Stimulated activated naive B cell treated with anti-CD40 and anti-IgM and Interleukin-4, amounts not matched to agents 10 μg/mL and 1 μg/mL and 100 μg/mL, for 72 hours (primary cell): ENCODE measurements at regions not wholly inside any gene's neighbourhood (a gene's known extent, or its start where the extent isn't known, plus 50 kb on each side); places are given as distances from the start of the nearest gene placed in this dataset.

ENCODE experiments used
- ATAC-seq, 2 donors: fragments of 150-1000 bp; cut with Tn5 transposase; replicated peaks; 2 replicates each; pipeline ENCODE4 v1.10.0; 2021; ENCODE audit warnings: moderate library complexity in 1 of 2
- DNase-seq: peaks from one replicate; pipeline ENCODE4 v3.0.0; 2021
- H3K27ac Mint-ChIP-seq: one replicate; pipeline ENCODE4 v1.8.0; 2022; ENCODE audit warnings: mild to moderate bottlenecking, mixed read lengths
- H3K27me3 Mint-ChIP-seq, 2 donors: one replicate each; pipeline ENCODE4 v1.8.0; 2022; ENCODE audit warnings: mixed read lengths in 2 of 2
- H3K36me3 Mint-ChIP-seq, 2 donors: one replicate each; pipeline ENCODE4 v1.8.0; 2022; ENCODE audit warnings: mixed read lengths in 2 of 2, mild to moderate bottlenecking in 1 of 2
- H3K4me1 Mint-ChIP-seq, 2 donors: one replicate each; pipeline ENCODE4 v1.8.0; 2022; ENCODE audit warnings: mixed read lengths in 2 of 2, mild to moderate bottlenecking in 1 of 2
- H3K4me3 Mint-ChIP-seq, 2 donors: one replicate each; pipeline ENCODE4 v1.8.0; 2022; ENCODE audit warnings: mild to moderate bottlenecking in 2 of 2, mixed read lengths in 2 of 2, moderate library complexity in 1 of 2
- H3K9me3 Mint-ChIP-seq, 2 donors: one replicate each; pipeline ENCODE4 v1.8.0; 2022; ENCODE audit warnings: mixed read lengths in 2 of 2, mild to moderate bottlenecking in 1 of 2

GRCh38 chr1:219374046-219374566 lies 200.4 kb downstream of the LYPLAL1 start:
- H3K27ac Mint-ChIP-seq = no peak overlapping the region
- H3K9me3 Mint-ChIP-seq = no peaks in the 10 kb centered on the region
- DNase-seq (no peak), ATAC-seq (no peak)
- H3K4me3 Mint-ChIP-seq = no peak overlapping the region
- H3K36me3 Mint-ChIP-seq = no peaks in the 10 kb centered on the region
- H3K27me3 Mint-ChIP-seq = no peaks in the 10 kb centered on the region
- H3K4me1 Mint-ChIP-seq = no peaks in the 10 kb centered on the region

- Mint-ChIP-seq H3K4me3 (no peak overlapping the region), H3K27ac (no peak overlapping the region), H3K27me3 (no peaks in the 10 kb centered on the region), H3K36me3 (no peaks in the 10 kb centered on the region), H3K4me1 (no peaks in the 10 kb centered on the region), H3K9me3 (no peaks in the 10 kb centered on the region)
- ATAC-seq (no peak), DNase-seq (no peak)
Measured at GRCh38 chr1:219373616-219373935, 199.9 kb downstream of the LYPLAL1 start.

- Mint-ChIP-seq H3K27me3 (no peaks in the 10 kb centered on the region), H3K4me3 (no peak overlapping the region), H3K4me1 (no peaks in the 10 kb centered on the region), H3K9me3 (no peaks in the 10 kb centered on the region), H3K27ac (no peak overlapping the region), H3K36me3 (no peaks in the 10 kb centered on the region)
- DNase-seq (no peak), ATAC-seq (no peak)
Measured at GRCh38 chr1:219372916-219373615, 199.4 kb downstream of the LYPLAL1 start.

GRCh38 chr1:219371471-219371870 lies 197.8 kb downstream of the LYPLAL1 start:
- ATAC-seq (no peak), DNase-seq (no peak)
- Mint-ChIP-seq H3K36me3 (no peaks in the 10 kb centered on the region), H3K27ac (no peak overlapping the region), H3K9me3 (no peaks in the 10 kb centered on the region), H3K4me3 (no peak overlapping the region), H3K27me3 (no peaks in the 10 kb centered on the region), H3K4me1 (no peaks in the 10 kb centered on the region)

GRCh38 chr1:219367496-219367895 lies 193.8 kb downstream of the LYPLAL1 start:
- no peak for DNase-seq
- no peaks in the 10 kb centered on the region for H3K36me3 Mint-ChIP-seq
- H3K4me3 Mint-ChIP-seq = no peak overlapping the region
- no peaks in the 10 kb centered on the region for H3K9me3 Mint-ChIP-seq
- H3K4me1 Mint-ChIP-seq = no peaks in the 10 kb centered on the region
- H3K27ac Mint-ChIP-seq = no peak overlapping the region
- H3K27me3 Mint-ChIP-seq = no peaks in the 10 kb centered on the region
- ATAC-seq = no peak

GRCh38 chr1:219365451-219365850 lies 191.8 kb downstream of the LYPLAL1 start:
- DNase-seq (no peak), ATAC-seq (no peak)
- Mint-ChIP-seq H3K9me3 (no peaks in the 10 kb centered on the region), H3K27me3 (no peaks in the 10 kb centered on the region), H3K36me3 (no peaks in the 10 kb centered on the region), H3K4me3 (no peak overlapping the region), H3K4me1 (no peaks in the 10 kb centered on the region), H3K27ac (no peak overlapping the region)

GRCh38 chr1:219362702-219363101 lies 189.0 kb downstream of the LYPLAL1 start:
- Mint-ChIP-seq H3K36me3 (no peaks in the 10 kb centered on the region), H3K4me1 (no peaks in the 10 kb centered on the region), H3K9me3 (peaks cover 0 to 4% of the 10 kb centered on the region in 2 donors), H3K27ac (no peak overlapping the region), H3K27me3 (no peaks in the 10 kb centered on the region), H3K4me3 (no peak overlapping the region)
- no peak for ATAC-seq
- DNase-seq = no peak

- ATAC-seq = no peak
- no peaks in the 10 kb centered on the region for H3K27me3 Mint-ChIP-seq
- H3K27ac Mint-ChIP-seq = no peak overlapping the region
- no peaks in the 10 kb centered on the region for H3K4me1 Mint-ChIP-seq
- no peak for DNase-seq
- no peak overlapping the region for H3K4me3 Mint-ChIP-seq
- H3K36me3 Mint-ChIP-seq = no peaks in the 10 kb centered on the region
- peaks cover 4 to 5% of the 10 kb centered on the region in 2 donors for H3K9me3 Mint-ChIP-seq
Measured at GRCh38 chr1:219359126-219359525, 185.4 kb downstream of the LYPLAL1 start.

- H3K27ac Mint-ChIP-seq = no peak overlapping the region
- no peaks in the 10 kb centered on the region for H3K36me3 Mint-ChIP-seq
- H3K9me3 Mint-ChIP-seq = peaks cover 4 to 5% of the 10 kb centered on the region in 2 donors
- H3K27me3 Mint-ChIP-seq = no peaks in the 10 kb centered on the region
- no peak overlapping the region for H3K4me3 Mint-ChIP-seq
- no peak for DNase-seq
- ATAC-seq = no peak
- H3K4me1 Mint-ChIP-seq = no peaks in the 10 kb centered on the region
Measured at GRCh38 chr1:219358080-219358479, 184.4 kb downstream of the LYPLAL1 start.

GRCh38 chr1:219354962-219355361 lies 181.3 kb downstream of the LYPLAL1 start:
- DNase-seq = no peak
- H3K27me3 Mint-ChIP-seq = no peaks in the 10 kb centered on the region
- peaks cover 4 to 5% of the 10 kb centered on the region in 2 donors for H3K9me3 Mint-ChIP-seq
- no peak overlapping the region for H3K27ac Mint-ChIP-seq
- no peaks in the 10 kb centered on the region for H3K4me1 Mint-ChIP-seq
- no peak for ATAC-seq
- H3K4me3 Mint-ChIP-seq = no peak overlapping the region
- no peaks in the 10 kb centered on the region for H3K36me3 Mint-ChIP-seq

- Mint-ChIP-seq H3K4me3 (no peak overlapping the region), H3K4me1 (no peaks in the 10 kb centered on the region), H3K27me3 (no peaks in the 10 kb centered on the region), H3K36me3 (no peaks in the 10 kb centered on the region), H3K9me3 (peaks cover 2 to 4% of the 10 kb centered on the region in 2 donors), H3K27ac (no peak overlapping the region)
- DNase-seq (no peak), ATAC-seq (no peak)
Measured at GRCh38 chr1:219352961-219353651, 179.4 kb downstream of the LYPLAL1 start.

GRCh38 chr1:219350172-219350931 lies 176.7 kb downstream of the LYPLAL1 start:
- Mint-ChIP-seq H3K9me3 (peaks cover 16 to 19% of the 10 kb centered on the region in 2 donors), H3K4me1 (no peaks in the 10 kb centered on the region), H3K4me3 (no peak overlapping the region), H3K27ac (no peak overlapping the region), H3K27me3 (no peaks in the 10 kb centered on the region), H3K36me3 (peaks cover 9 to 12% of the 10 kb centered on the region in 2 donors)
- DNase-seq (no peak), ATAC-seq (no peak)

GRCh38 chr1:219347921-219348391 lies 174.3 kb downstream of the LYPLAL1 start:
- Mint-ChIP-seq H3K27me3 (no peaks in the 10 kb centered on the region), H3K36me3 (peaks cover 9 to 13% of the 10 kb centered on the region in 2 donors), H3K4me1 (no peaks in the 10 kb centered on the region), H3K9me3 (peaks cover 24 to 27% of the 10 kb centered on the region in 2 donors), H3K4me3 (no peak overlapping the region), H3K27ac (no peak overlapping the region)
- DNase-seq = no peak
- no peak for ATAC-seq

GRCh38 chr1:219347376-219347775 lies 173.7 kb downstream of the LYPLAL1 start:
- Mint-ChIP-seq H3K9me3 (peaks cover 24 to 27% of the 10 kb centered on the region in 2 donors), H3K36me3 (peaks cover 9 to 13% of the 10 kb centered on the region in 2 donors), H3K27me3 (no peaks in the 10 kb centered on the region), H3K4me1 (no peaks in the 10 kb centered on the region), H3K4me3 (no peak overlapping the region), H3K27ac (no peak overlapping the region)
- ATAC-seq = no peak
- DNase-seq = no peak
